Panc1 (cell line): ENCODE measurements at regions not wholly inside any gene's neighbourhood (a gene's known extent, or its start where the extent isn't known, plus 50 kb on each side); places are given as distances from the start of the nearest gene placed in this dataset.

Experiments used
- ATAC-seq: fragments of 200-7000 bp; cut with Tn5 transposase; 2 replicates; pipeline ENCODE4 v1.9.1; 2020; ENCODE audit warnings: mild to moderate bottlenecking, moderate library complexity
- BruUV-seq: library from RNA; stranded (reverse); fragments of 400-500 nt; replicated peaks from 2 replicates; lab custom pipeline; 2021; lab: Mats Ljungman, UMichigan
- CTCF ChIA-PET: fragments of 300-600 bp; sonication (Branson Sonifier 250); formaldehyde crosslinking; loops from one replicate; lab custom pipeline; 2022; ENCODE audit warnings: antibody characterized with exemption; lab: Charles Lee
- POLR2A ChIA-PET: fragments of 300-600 bp; sonication (Branson Sonifier 250); formaldehyde crosslinking; loops from one replicate; lab custom pipeline; 2022; ENCODE audit warnings: antibody characterized with exemption; lab: Charles Lee
- DNase-seq: peaks from one replicate; pipeline ENCODE4 v3.0.0-alpha.2; 2010; ENCODE audit warnings: low read depth, low spot score
- H3K27ac ChIP-seq: 2 replicates; pipeline ENCODE4 v1.5.1; 2011; ENCODE audit warnings: mild to moderate bottlenecking, low read length, inconsistent platforms
- H3K27me3 ChIP-seq: fragments of 200-500 bp; sonication (Bioruptor generic); 2 replicates; pipeline ENCODE4 v1.6.0; 2014; ENCODE audit warnings: low read length, inconsistent platforms; ENCODE audit not compliant: control insufficient read depth, insufficient read depth
- H3K36me3 ChIP-seq: fragments of 200-500 bp; sonication (Bioruptor generic); 2 replicates; pipeline ENCODE4 v1.5.1; 2014; ENCODE audit warnings: inconsistent platforms, mild to moderate bottlenecking, low read length, moderate library complexity; ENCODE audit not compliant: control insufficient read depth, insufficient read depth
- H3K4me1 ChIP-seq: 2 replicates; pipeline ENCODE4 v1.5.1; 2011; ENCODE audit warnings: inconsistent platforms, mild to moderate bottlenecking, low read length, moderate library complexity; ENCODE audit not compliant: control insufficient read depth, insufficient read depth
- H3K4me3 ChIP-seq, 2 experiments: 2 replicates each; pipeline ENCODE4 v1.5.1; 2011 to 2012; ENCODE audit warnings: low read depth in 2 of 2, low read length in 2 of 2, mild to moderate bottlenecking in 2 of 2, inconsistent platforms in 1 of 2, moderate library complexity in 1 of 2
- H3K9me3 ChIP-seq: fragments of 200-500 bp; sonication (Bioruptor generic); 2 replicates; pipeline ENCODE4 v1.5.1; 2014; ENCODE audit warnings: low read depth, mild to moderate bottlenecking, inconsistent platforms, low read length, moderate library complexity; ENCODE audit not compliant: control insufficient read depth, insufficient read depth
- CTCF ChIP-seq: fragments of 450-650 bp; IDR thresholded peaks from 2 replicates; pipeline ENCODE4 v1.5.1; 2017; ENCODE audit warnings: mild to moderate bottlenecking
- POLR2AphosphoS5 ChIP-seq: IDR thresholded peaks from 2 replicates; pipeline ENCODE4 v1.6.1; 2012; ENCODE audit warnings: mild to moderate bottlenecking, low read depth, low read length, moderate library complexity
- REST ChIP-seq, 2 experiments: IDR thresholded peaks; 2 replicates each; pipeline ENCODE4 v1.6.1; 2011 to 2012; ENCODE audit warnings: low read depth in 2 of 2, control low read depth in 1 of 2, low read length in 1 of 2, mild to moderate bottlenecking in 1 of 2, moderate library complexity in 1 of 2; ENCODE audit not compliant: insufficient read depth in 1 of 2
- SIN3A ChIP-seq: IDR thresholded peaks from 2 replicates; pipeline ENCODE4 v1.6.1; 2012; ENCODE audit warnings: low read depth, mild to moderate bottlenecking, low read length, moderate library complexity, borderline replicate concordance; ENCODE audit not compliant: insufficient read depth
- TCF7L2 ChIP-seq: IDR thresholded peaks from 2 replicates; pipeline ENCODE4 v1.6.1; 2011; ENCODE audit warnings: mild to moderate bottlenecking, low read depth, low read length, inconsistent platforms
- in situ Hi-C: cut with HindIII; loops from 2 replicates; pipeline ENCODE4 v1.10.0; 2016; ENCODE audit warnings: low sequenced_read_pairs, low pct_unique_long_range_greater_than_20kb
- intact Hi-C: fragments of 100-400 bp; cut with micrococcal nuclease; formaldehyde crosslinking; loops from one replicate; pipeline ENCODE4 v1.10.0; 2022; ENCODE audit not compliant: unreplicated experiment

- no peak for DNase-seq
- ATAC-seq = no peak
- no peaks in the 10 kb centered on the region for H3K9me3 ChIP-seq
- no peaks in the 10 kb centered on the region for H3K27me3 ChIP-seq
- no peak overlapping the region for H3K4me3 ChIP-seq
- CTCF ChIA-PET = no interaction called here
- in situ Hi-C loops (no loop called here), intact Hi-C loops (no loop called here)
- BruUV-seq = no TSS peak
- no peak overlapping the region for H3K27ac ChIP-seq
- H3K4me1 ChIP-seq = no peaks in the 10 kb centered on the region
- POLR2A ChIA-PET = no interaction called here
- TF ChIP-seq POLR2AphosphoS5 = no peak
- no peaks in the 10 kb centered on the region for H3K36me3 ChIP-seq
Observed at GRCh38 chr4:78706302-78706701, 69.8 kb upstream of the BMP2K start.

- no TSS peak for BruUV-seq
- DNase-seq (no peak), ATAC-seq (no peak)
- no peaks in the 10 kb centered on the region for H3K27me3 ChIP-seq
- H3K9me3 ChIP-seq = no peaks in the 10 kb centered on the region
- POLR2A ChIA-PET = no interaction called here
- intact Hi-C loops (no loop called here), in situ Hi-C loops (no loop called here)
- no peak overlapping the region for H3K4me3 ChIP-seq
- no peaks in the 10 kb centered on the region for H3K4me1 ChIP-seq
- no peak overlapping the region for H3K27ac ChIP-seq
- TF ChIP-seq REST (IDR thresholded peaks at IDR 0.05; ENCODE audit: insufficient read depth in 1 of 2, low read depth in 2 of 2, low read length in 1 of 2) (no peak), POLR2AphosphoS5 (no peak)
- CTCF ChIA-PET = no interaction called here
- no peaks in the 10 kb centered on the region for H3K36me3 ChIP-seq
Observed at GRCh38 chr4:78707268-78707667, 68.9 kb upstream of the BMP2K start.

- POLR2A ChIA-PET = no interaction called here
- intact Hi-C loops (no loop called here), in situ Hi-C loops (no loop called here)
- Histone ChIP-seq H3K4me3 (no peak overlapping the region), H3K36me3 (no peaks in the 10 kb centered on the region), H3K9me3 (no peaks in the 10 kb centered on the region), H3K27me3 (no peaks in the 10 kb centered on the region), H3K27ac (no peak overlapping the region), H3K4me1 (no peaks in the 10 kb centered on the region)
- BruUV-seq = no TSS peak
- DNase-seq (no peak), ATAC-seq (no peak)
- CTCF ChIA-PET = no interaction called here
- TF ChIP-seq POLR2AphosphoS5 (no peak), TCF7L2 (no peak), CTCF (no peak), SIN3A (no peak), REST (IDR thresholded peaks at IDR 0.05; ENCODE audit: insufficient read depth in 1 of 2, low read depth in 2 of 2, low read length in 1 of 2) (no peak)
Observed at GRCh38 chr4:78707793-78708192, 68.4 kb upstream of the BMP2K start.
